Gastroesophageal sphincter (tissue), 4 donors: ENCODE measurements at regions not wholly inside any gene's neighbourhood (a gene's known extent, or its start where the extent isn't known, plus 50 kb on each side); places are given as distances from the start of the nearest gene placed in this dataset.

ENCODE experiments used
- ATAC-seq: fragments of 150-250 bp; one replicate; pipeline ENCODE4 v1.9.1; 2016; ENCODE audit warnings: mild to moderate bottlenecking, moderate library complexity
- H3K27ac ChIP-seq, 4 donors: fragments of 200-600 bp; sonication (generic) in 3 of 4; 1 replicate in 3 of 4; 2 replicates in 1 of 4; pipeline ENCODE4 v1.5.1; 2016 to 2019
- H3K27me3 ChIP-seq: fragments of 200-600 bp; sonication (generic); one replicate; pipeline ENCODE4 v1.5.1; 2019
- H3K36me3 ChIP-seq, 2 donors: fragments of 200-600 bp; sonication (generic); one replicate each; pipeline ENCODE4 v1.5.1; 2019; ENCODE audit warnings: control low read depth in 1 of 2
- H3K4me1 ChIP-seq, 3 donors: fragments of 200-600 bp; sonication (generic); 1 replicate in 2 of 3; 2 replicates in 1 of 3; pipeline ENCODE4 v1.5.1; 2016 to 2019; ENCODE audit warnings: control low read depth in 2 of 3
- H3K4me3 ChIP-seq, 2 donors: fragments of 200-600 bp; sonication (generic); one replicate each; pipeline ENCODE4 v1.5.1; 2019; ENCODE audit warnings: mild to moderate bottlenecking in 1 of 2, moderate library complexity in 1 of 2
- H3K9me3 ChIP-seq, 3 donors: fragments of 200-600 bp; sonication (generic); one replicate each; pipeline ENCODE4 v1.5.1; 2017 to 2019; ENCODE audit warnings: control low read depth in 2 of 3
- CTCF ChIP-seq, 4 experiments: fragments of 200-600 bp in 2 of 4; fragments of 450-650 bp in 2 of 4; sonication (generic) in 1 of 4; IDR thresholded peaks; one replicate each; pipeline ENCODE4 v1.5.1; 2017 to 2019; ENCODE audit warnings: antibody characterized with exemption in 4 of 4, mild to moderate bottlenecking in 2 of 4, moderate library complexity in 2 of 4
- EP300 ChIP-seq: sonication (generic); formaldehyde crosslinking; IDR thresholded peaks from one replicate; pipeline ENCODE4 v1.6.1; 2017; ENCODE audit warnings: antibody characterized with exemption, mild to moderate bottlenecking
- POLR2A ChIP-seq, 2 donors: fragments of 450-650 bp; IDR thresholded peaks; one replicate each; pipeline ENCODE4 v1.6.1; 2017; ENCODE audit warnings: antibody characterized with exemption in 2 of 2, mild to moderate bottlenecking in 2 of 2, moderate library complexity in 1 of 2
- POLR2AphosphoS5 ChIP-seq: sonication (generic); formaldehyde crosslinking; IDR thresholded peaks from one replicate; pipeline ENCODE4 v1.6.1; 2017; ENCODE audit warnings: antibody characterized with exemption
- WGBS, 2 donors: methylation state at CpG; one replicate each; pipeline ENCODE4 v1.1.5; 2018; ENCODE audit warnings: low coverage in 1 of 2; 5-methylcytosine and 5-hydroxymethylcytosine counted together

- no peaks in the 10 kb centered on the region for H3K9me3 ChIP-seq
- H3K4me3 ChIP-seq, result no peak overlapping the region
- ATAC-seq, result no peak
- no peak overlapping the region for H3K27ac ChIP-seq
- H3K36me3 ChIP-seq, result no peaks in the 10 kb centered on the region
- TF ChIP-seq EP300 (no peak), CTCF (IDR thresholded peaks at IDR 0.05) (no peak), POLR2A (IDR thresholded peaks at IDR 0.05) (no peak), POLR2AphosphoS5 (no peak)
- H3K27me3 ChIP-seq, result no peaks in the 10 kb centered on the region
- 94 to 95% methylated on average over 3 of the region's 3 CpGs for WGBS, 2 donors
- H3K4me1 ChIP-seq, result no peaks in the 10 kb centered on the region
These were observed 434.4 kb upstream of the PDE3A start for GRCh38 chr12:19933924-19934323.

- no peak for ATAC-seq
- Histone ChIP-seq H3K27me3 (no peaks in the 10 kb centered on the region), H3K4me3 (no peak overlapping the region), H3K27ac (no peak overlapping the region), H3K36me3 (no peaks in the 10 kb centered on the region), H3K4me1 (no peaks in the 10 kb centered on the region), H3K9me3 (no peaks in the 10 kb centered on the region)
- TF ChIP-seq CTCF (IDR thresholded peaks at IDR 0.05) (no peak), EP300 (no peak)
- WGBS, 2 donors, result 77 to 88% methylated on average over 6 of the region's 6 CpGs
These were observed 431.2 kb upstream of the PDE3A start for GRCh38 chr12:19937161-19937560.

- no peak for ATAC-seq
- Histone ChIP-seq H3K4me1 (no peaks in the 10 kb centered on the region), H3K27me3 (no peaks in the 10 kb centered on the region), H3K9me3 (no peaks in the 10 kb centered on the region), H3K36me3 (no peaks in the 10 kb centered on the region), H3K4me3 (no peak overlapping the region), H3K27ac (no peak overlapping the region)
- 78 to 87% methylated on average over 2 of the region's 2 CpGs for WGBS, 2 donors
- TF ChIP-seq EP300 (no peak), POLR2AphosphoS5 (no peak), CTCF (IDR thresholded peaks at IDR 0.05) (no peak), POLR2A (IDR thresholded peaks at IDR 0.05) (no peak)
These were observed 430.3 kb upstream of the PDE3A start for GRCh38 chr12:19938031-19938430.

GRCh38 chr12:19938491-19938890, 429.8 kb upstream of the PDE3A start:
- ATAC-seq, result no peak
- WGBS, 2 donors, result 100% methylated on average over 1 of the region's 1 CpG
- no peak overlapping the region for H3K4me3 ChIP-seq
- no peak overlapping the region for H3K27ac ChIP-seq
- no peaks in the 10 kb centered on the region for H3K4me1 ChIP-seq
- no peaks in the 10 kb centered on the region for H3K27me3 ChIP-seq
- H3K9me3 ChIP-seq, result no peaks in the 10 kb centered on the region
- no peaks in the 10 kb centered on the region for H3K36me3 ChIP-seq
- TF ChIP-seq POLR2A (IDR thresholded peaks at IDR 0.05) (no peak), EP300 (no peak), CTCF (IDR thresholded peaks at IDR 0.05) (no peak), POLR2AphosphoS5 (no peak)

- Histone ChIP-seq H3K27me3 (no peaks in the 10 kb centered on the region), H3K9me3 (no peaks in the 10 kb centered on the region), H3K4me1 (no peaks in the 10 kb centered on the region), H3K27ac (no peak overlapping the region), H3K4me3 (no peak overlapping the region), H3K36me3 (no peaks in the 10 kb centered on the region)
- WGBS, 2 donors, result 68 to 73% methylated on average over 4 of the region's 4 CpGs
- no peak for TF ChIP-seq POLR2A (IDR thresholded peaks at IDR 0.05)
- TF ChIP-seq POLR2AphosphoS5, result no peak
- TF ChIP-seq CTCF (IDR thresholded peaks at IDR 0.05), result no peak
- TF ChIP-seq EP300, result no peak
- ATAC-seq, result no peak
These were observed 428.1 kb upstream of the PDE3A start for GRCh38 chr12:19940267-19940666.
